ENCODE measurements at regions not wholly inside any gene's neighbourhood (a gene's known extent, or its start where the extent isn't known, plus 50 kb on each side); places are given as distances from the start of the nearest gene placed in this dataset.

- TF ChIP-seq CTCF (IDR thresholded peaks at IDR 0.05; ENCODE audit: low read depth, low read length), result no peak
- TF ChIP-seq MAX (IDR thresholded peaks at IDR 0.05; ENCODE audit: low read depth, low read length), result no peak
- TF ChIP-seq POLR2A (IDR thresholded peaks at IDR 0.05; ENCODE audit: extremely low read depth, insufficient read length), result no peak
- no peak for TF ChIP-seq MYC (IDR thresholded peaks at IDR 0.05; ENCODE audit: low read depth, low read length)
These were observed 322.3 kb upstream of the ARID1B start for GRCh38 chr6:156454867-156455266.
